H1 (cell line): ENCODE measurements at regions not wholly inside any gene's neighbourhood (a gene's known extent, or its start where the extent isn't known, plus 50 kb on each side); places are given as distances from the start of the nearest gene placed in this dataset.

Experiments used
- CTCF ChIA-PET: fragments of 300-600 bp; sonication (Branson Sonifier 250); formaldehyde crosslinking; loops from one replicate; lab custom pipeline; 2021; ENCODE audit not compliant: partially characterized antibody; lab: Charles Lee
- POLR2A ChIA-PET: fragments of 300-600 bp; sonication (Branson Sonifier 250); formaldehyde crosslinking; loops from one replicate; lab custom pipeline; 2021; ENCODE audit warnings: inconsistent platforms; ENCODE audit not compliant: partially characterized antibody; lab: Charles Lee
- DNase-seq, 2 experiments: peaks; one replicate each; pipeline versions ENCODE4 v3.0.0 to v3.0.0-alpha.2; 2010 to 2022; ENCODE audit warnings: low spot score in 2 of 2, low read depth in 1 of 2, mixed read lengths in 1 of 2
- FAIRE-seq: peaks from 2 replicates; lab custom pipeline; 2011; peaks lifted over from hg19 to GRCh38; lab: Jason Lieb, UNC
- H2AFZ ChIP-seq: 2 replicates; pipeline ENCODE4 v1.8.1; 2012; ENCODE audit warnings: low read length, inconsistent platforms
- H2AK5ac ChIP-seq: 2 replicates; pipeline ENCODE4 v1.6.1; 2013; ENCODE audit warnings: low read depth, low read length
- H2BK120ac ChIP-seq: replicated peaks from 2 replicates; pipeline ENCODE3; 2013; ENCODE audit warnings: low read depth, low read length, inconsistent platforms
- H2BK12ac ChIP-seq: 2 replicates; pipeline ENCODE4 v1.6.1; 2013; ENCODE audit warnings: low read depth, low read length
- H2BK15ac ChIP-seq: 2 replicates; pipeline ENCODE4 v1.6.1; 2013; ENCODE audit warnings: low read length
- H2BK20ac ChIP-seq: 2 replicates; pipeline ENCODE4 v1.6.1; 2013; ENCODE audit warnings: low read length
- H2BK5ac ChIP-seq: 2 replicates; pipeline ENCODE4 v1.6.1; 2013; ENCODE audit warnings: low read depth, low read length
- H3K14ac ChIP-seq: 2 replicates; pipeline ENCODE4 v1.6.1; 2013; ENCODE audit warnings: inconsistent platforms; ENCODE audit not compliant: insufficient read length
- H3K18ac ChIP-seq: 2 replicates; pipeline ENCODE4 v1.6.1; 2013; ENCODE audit warnings: low read length; ENCODE audit errors: extremely low read depth
- H3K23ac ChIP-seq: 2 replicates; pipeline ENCODE4 v1.6.1; 2013; ENCODE audit warnings: inconsistent platforms; ENCODE audit not compliant: insufficient read length
- H3K23me2 ChIP-seq: 2 replicates; pipeline ENCODE4 v1.6.1; 2013; ENCODE audit warnings: low read depth, low read length
- H3K27ac ChIP-seq: 2 replicates; pipeline ENCODE4 v1.6.1; 2011; ENCODE audit warnings: low read depth, low read length, inconsistent platforms
- H3K27me3 ChIP-seq, 4 experiments: replicated peaks in 1 of 4; 1 replicate in 1 of 4; 2 replicates in 3 of 4; pipeline versions ENCODE4 v1.6.1 to v1.8.1; 2011 to 2013; ENCODE audit warnings: low read length in 3 of 4, mild to moderate bottlenecking in 3 of 4, inconsistent platforms in 2 of 4, mixed read lengths in 2 of 4, moderate library complexity in 1 of 4; ENCODE audit not compliant: control insufficient read depth in 3 of 4, insufficient read depth in 3 of 4; ENCODE audit errors: extremely low read depth in 1 of 4
- H3K36me3 ChIP-seq, 4 experiments: 2 replicates each; pipeline versions ENCODE4 v1.6.1 to v1.8.1; 2011 to 2013; ENCODE audit warnings: mild to moderate bottlenecking in 4 of 4, low read length in 3 of 4, moderate library complexity in 2 of 4, control low read depth in 1 of 4, inconsistent platforms in 1 of 4; ENCODE audit not compliant: insufficient read depth in 4 of 4, control insufficient read depth in 2 of 4
- H3K4ac ChIP-seq: replicated peaks from 2 replicates; pipeline ENCODE3; 2013; ENCODE audit warnings: low read length, low read depth, mixed read lengths, inconsistent platforms; ENCODE audit not compliant: insufficient read length
- H3K4me1 ChIP-seq, 4 experiments: replicated peaks in 1 of 4; 1 replicate in 1 of 4; 2 replicates in 3 of 4; pipeline versions ENCODE4 v1.6.1 to v1.8.1; 2011 to 2013; ENCODE audit warnings: low read length in 3 of 4, inconsistent platforms in 2 of 4, mixed read lengths in 1 of 4; ENCODE audit not compliant: insufficient read depth in 4 of 4, control insufficient read depth in 3 of 4
- H3K4me2 ChIP-seq, 2 experiments: 2 replicates each; pipeline versions ENCODE4 v1.6.1 to v1.8.1; 2011 to 2013; ENCODE audit warnings: low read depth in 2 of 2, low read length in 2 of 2, control low read depth in 1 of 2, inconsistent platforms in 1 of 2, mild to moderate bottlenecking in 1 of 2; ENCODE audit not compliant: insufficient read depth in 1 of 2
- H3K4me3 ChIP-seq, 4 experiments: fragments of 200-600, 300-600 bp in 1 of 4; sonication (generic), shearing (Covaris generic), sonication (Bioruptor Twin) in 1 of 4; 2 replicates each; pipeline versions ENCODE4 v1.5.1 to v1.8.1; 2011 to 2016; ENCODE audit warnings: low read length in 4 of 4, low read depth in 3 of 4, control low read depth in 2 of 4, inconsistent platforms in 2 of 4, mild to moderate bottlenecking in 2 of 4, mixed read lengths in 1 of 4, moderate library complexity in 1 of 4; ENCODE audit not compliant: insufficient read depth in 2 of 4; ENCODE audit errors: extremely low read depth in 1 of 4
- H3K56ac ChIP-seq: replicated peaks from 2 replicates; pipeline ENCODE3; 2013; ENCODE audit warnings: low read depth, mild to moderate bottlenecking, mixed read lengths, low read length, inconsistent platforms; ENCODE audit not compliant: insufficient read length
- H3K79me1 ChIP-seq: 2 replicates; pipeline ENCODE4 v1.6.1; 2013; ENCODE audit warnings: low read depth, low read length, control low read depth
- H3K79me2 ChIP-seq, 2 experiments: 2 replicates each; pipeline versions ENCODE4 v1.6.1 to v1.8.1; 2012 to 2013; ENCODE audit warnings: low read length in 2 of 2, mild to moderate bottlenecking in 2 of 2, inconsistent platforms in 1 of 2; ENCODE audit not compliant: insufficient read depth in 2 of 2, control insufficient read depth in 1 of 2
- H3K9ac ChIP-seq, 4 experiments: replicated peaks in 1 of 4; 1 replicate in 1 of 4; 2 replicates in 3 of 4; pipeline versions ENCODE4 v1.6.1 to v1.8.1; 2011 to 2013; ENCODE audit warnings: low read depth in 3 of 4, low read length in 3 of 4, control low read depth in 2 of 4, mild to moderate bottlenecking in 2 of 4, moderate library complexity in 2 of 4, inconsistent platforms in 1 of 4; ENCODE audit errors: extremely low read depth in 1 of 4
- H3K9me3 ChIP-seq, 2 experiments: 2 replicates each; pipeline versions ENCODE4 v1.6.1 to v1.8.1; 2012 to 2013; ENCODE audit warnings: mild to moderate bottlenecking in 2 of 2, moderate library complexity in 2 of 2, control low read depth in 1 of 2, inconsistent platforms in 1 of 2, low read depth in 1 of 2, low read length in 1 of 2, mixed read lengths in 1 of 2; ENCODE audit not compliant: insufficient read depth in 2 of 2
- H4K20me1 ChIP-seq, 2 experiments: replicated peaks in 1 of 2; 2 replicates each; pipeline versions ENCODE3 to v1.8.1; 2011 to 2013; ENCODE audit warnings: inconsistent platforms in 2 of 2, low read length in 2 of 2, mild to moderate bottlenecking in 1 of 2; ENCODE audit not compliant: insufficient read depth in 2 of 2, control insufficient read depth in 1 of 2
- H4K5ac ChIP-seq: 2 replicates; pipeline ENCODE4 v1.6.1; 2013; ENCODE audit warnings: low read length, low read depth, mixed read lengths, inconsistent platforms; ENCODE audit not compliant: insufficient read length
- H4K8ac ChIP-seq: 2 replicates; pipeline ENCODE4 v1.8.0; 2013; ENCODE audit warnings: mild to moderate bottlenecking, moderate library complexity, low read length, inconsistent platforms; ENCODE audit not compliant: insufficient read depth; ENCODE audit errors: extremely low read depth
- H4K91ac ChIP-seq: replicated peaks from 2 replicates; pipeline ENCODE3; 2013; ENCODE audit warnings: low read length, mixed read lengths, inconsistent platforms; ENCODE audit not compliant: insufficient read length
- CREB1 ChIP-seq: IDR thresholded peaks from 2 replicates; pipeline ENCODE4 v1.6.1; 2012; ENCODE audit warnings: inconsistent platforms
- EP300 ChIP-seq, 2 experiments: IDR thresholded peaks; 1 replicate in 1 of 2; 2 replicates in 1 of 2; pipeline ENCODE4 v1.6.1; 2011 to 2012; ENCODE audit warnings: low read depth in 2 of 2, low read length in 2 of 2, mild to moderate bottlenecking in 2 of 2, borderline replicate concordance in 1 of 2, inconsistent platforms in 1 of 2, moderate library complexity in 1 of 2
- GABPA ChIP-seq: IDR thresholded peaks from 2 replicates; pipeline ENCODE4 v1.6.1; 2011; ENCODE audit warnings: mild to moderate bottlenecking, low read length, moderate library complexity, borderline replicate concordance; ENCODE audit not compliant: insufficient read depth
- HDAC2 ChIP-seq, 2 experiments: fragments of 300-600 bp in 1 of 2; sonication (generic) in 1 of 2; IDR thresholded peaks; 2 replicates each; pipeline ENCODE4 v1.6.1; 2011 to 2012; ENCODE audit warnings: low read depth in 2 of 2, low read length in 2 of 2, mild to moderate bottlenecking in 2 of 2, moderate library complexity in 2 of 2, borderline replicate concordance in 1 of 2, inconsistent platforms in 1 of 2
- HDAC6 ChIP-seq: IDR thresholded peaks from one replicate; pipeline ENCODE4 v1.7.1; 2012; ENCODE audit warnings: low read depth, mild to moderate bottlenecking, inconsistent platforms, low read length, moderate library complexity
- KDM4A ChIP-seq: IDR thresholded peaks from one replicate; pipeline ENCODE4 v1.7.1; 2012; ENCODE audit warnings: low read depth, mild to moderate bottlenecking, moderate library complexity, low read length, inconsistent platforms; ENCODE audit not compliant: severe bottlenecking
- KDM5A ChIP-seq: fragments of 200-600 bp; IDR thresholded peaks from 2 replicates; pipeline ENCODE4 v1.7.1; 2012; ENCODE audit warnings: mild to moderate bottlenecking, low read length, inconsistent platforms, mixed read lengths
- NRF1 ChIP-seq: IDR thresholded peaks from 2 replicates; pipeline ENCODE4 v1.6.1; 2011; ENCODE audit warnings: mild to moderate bottlenecking, low read depth, low read length, improper control_type of control experiment
- SIX5 ChIP-seq: IDR thresholded peaks from 2 replicates; pipeline ENCODE4 v1.6.1; 2011; ENCODE audit warnings: mild to moderate bottlenecking, low read depth, low read length
- SUZ12 ChIP-seq: fragments of 200-600 bp; sonication (generic); IDR thresholded peaks from 2 replicates; pipeline ENCODE4 v1.6.1; 2012; ENCODE audit warnings: mild to moderate bottlenecking, inconsistent platforms, low read length, moderate library complexity, mixed read lengths
- TEAD4 ChIP-seq: IDR thresholded peaks from 2 replicates; pipeline ENCODE4 v1.6.1; 2012; ENCODE audit warnings: low read depth, low read length, inconsistent platforms, mixed read lengths
- WGBS, 2 experiments: shearing (Covaris generic) in 1 of 2; methylation state at CpG; one replicate each; pipeline versions ENCODE4 v1.1.6 to v1.1.7; 2013 to 2015; ENCODE audit warnings: low lambda C conversion rate in 2 of 2, mixed read lengths in 2 of 2, inconsistent platforms in 1 of 2, low coverage in 1 of 2, missing lambda C conversion rate in 1 of 2; ENCODE audit not compliant: insufficient replicate concordance in 2 of 2, insufficient coverage in 1 of 2, insufficient read length in 1 of 2; ENCODE audit errors: extremely low coverage in 1 of 2, missing lambda C conversion rate in 1 of 2; 5-methylcytosine and 5-hydroxymethylcytosine counted together
- TF ChIP-seq, protein P1 (sequence below): IDR thresholded peaks from 2 replicates; pipeline ENCODE4 v1.6.1; 2011; ENCODE audit warnings: low read length, improper control_type of control experiment

- Histone ChIP-seq H3K27me3 (peaks cover 0 to 1% (median 0%) of the 10 kb centered on the region in 4 experiments; a peak in 1 of 7 replicates), H2BK5ac (no peak overlapping the region), H3K23me2 (no peaks in the 10 kb centered on the region), H3K56ac (no peak overlapping the region), H3K36me3 (peaks cover 0 to 4% (median 1%) of the 10 kb centered on the region in 4 experiments; a peak in 2 of 8 replicates), H3K14ac (no peak overlapping the region), H3K4me3 (no peak overlapping the region), H3K23ac (no peak overlapping the region), H2AK5ac (no peak overlapping the region), H3K79me1 (no peaks in the 10 kb centered on the region), H3K27ac (no peak overlapping the region), H2BK15ac (no peak overlapping the region), H2BK12ac (no peak overlapping the region), H2BK120ac (no peak overlapping the region), H4K8ac (no peak overlapping the region), H4K91ac (no peak overlapping the region), H3K79me2 (no peaks in the 10 kb centered on the region), H4K20me1 (no peaks in the 10 kb centered on the region), H3K9ac (no peak overlapping the region), H2BK20ac (no peak overlapping the region), H3K9me3 (peaks cover 16 to 23% of the 10 kb centered on the region in 2 experiments), H3K4me1 (peaks cover 0 to 2% (median under 1%) of the 10 kb centered on the region in 4 experiments; a peak in 2 of 7 replicates), H3K18ac (no peak overlapping the region), H3K4me2 (no peak overlapping the region), H3K4ac (no peak overlapping the region), H2AFZ (0 out of 2 replicates have a peak overlapping the region, but pooled peaks have one; percentile 40), H4K5ac (no peak overlapping the region)
- ChIA-PET CTCF (interaction anchor here (0.7 kb wide), 2 partner anchors 660 to 725 kb away, joined by 3 read pairs; no protein-coding TSS in a partner anchor), POLR2A (no interaction called here)
- WGBS, 2 experiments, result 84% methylated on average over 11 of the region's 11 CpGs; no CpG with 5 or more reads in 1 of the 2 experiments
- no peak for FAIRE-seq
- no peak for DNase-seq
- TF ChIP-seq KDM4A (no peak), TEAD4 (no peak), KDM5A (no peak), SIX5 (no peak), GABPA (no peak), NRF1 (no peak), HDAC2 (IDR thresholded peaks at IDR 0.05; ENCODE audit: borderline replicate concordance in 1 of 2, low read depth in 2 of 2, low read length in 2 of 2) (no peak), HDAC6 (no peak), SUZ12 (no peak), CREB1 (no peak), EP300 (IDR thresholded peaks at IDR 0.05; ENCODE audit: borderline replicate concordance in 1 of 2, low read depth in 2 of 2, low read length in 2 of 2) (no peak)
- TF ChIP-seq, protein P1, sequence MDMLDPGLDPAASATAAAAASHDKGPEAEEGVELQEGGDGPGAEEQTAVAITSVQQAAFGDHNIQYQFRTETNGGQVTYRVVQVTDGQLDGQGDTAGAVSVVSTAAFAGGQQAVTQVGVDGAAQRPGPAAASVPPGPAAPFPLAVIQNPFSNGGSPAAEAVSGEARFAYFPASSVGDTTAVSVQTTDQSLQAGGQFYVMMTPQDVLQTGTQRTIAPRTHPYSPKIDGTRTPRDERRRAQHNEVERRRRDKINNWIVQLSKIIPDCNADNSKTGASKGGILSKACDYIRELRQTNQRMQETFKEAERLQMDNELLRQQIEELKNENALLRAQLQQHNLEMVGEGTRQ, result no peak
Observed at GRCh38 chr4:178165251-178165950, 723.2 kb upstream of the AGA start.
